ENCODE measurements at regions not wholly inside any gene's neighbourhood (a gene's known extent, or its start where the extent isn't known, plus 50 kb on each side); places are given as distances from the start of the nearest gene placed in this dataset.

- Histone ChIP-seq H4K20me1 (ENCODE audit: insufficient read depth, low read length) (no peaks in the 10 kb centered on the region), H2AK9ac (replicated peaks; ENCODE audit: low read depth, low read length, poor library complexity) (no peak overlapping the region), H2BK15ac (ENCODE audit: low read depth, low read length) (no peak overlapping the region), H3K9me1 (ENCODE audit: insufficient read depth, low read length) (no peaks in the 10 kb centered on the region), H3K4me2 (ENCODE audit: low read depth, low read length) (no peak overlapping the region), H3K4me1 (ENCODE audit: control insufficient read depth, insufficient read depth, low read length) (peaks cover 4% of the 10 kb centered on the region), H2AFZ (replicated peaks; ENCODE audit: low read length, poor library complexity) (no peak overlapping the region), H3K14ac (replicated peaks; ENCODE audit: low read depth, low read length) (no peak overlapping the region), H3K9me3 (ENCODE audit: control insufficient read depth, insufficient read depth, low read length) (peaks cover 2% of the 10 kb centered on the region), H4K91ac (ENCODE audit: insufficient read depth, low read depth, low read length) (no peak overlapping the region), H2BK20ac (ENCODE audit: low read depth, low read length) (0 out of 2 replicates have a peak overlapping the region, but pooled peaks have one; percentile 34), H2BK120ac (ENCODE audit: low read depth, low read length) (no peak overlapping the region), H3K23ac (ENCODE audit: low read depth, low read length) (no peak overlapping the region), H4K5ac (ENCODE audit: low read depth, low read length) (no peak overlapping the region), H2AK5ac (ENCODE audit: low read depth, low read length) (0 out of 2 replicates have a peak overlapping the region, but pooled peaks have one; percentile 27), H3K9ac (ENCODE audit: low read depth, low read length) (no peak overlapping the region), H3K27me3 (ENCODE audit: control insufficient read depth, insufficient read depth, low read length) (no peaks in the 10 kb centered on the region), H3K79me1 (ENCODE audit: low read depth in 1 of 2, low read length in 2 of 2) (no peaks in the 10 kb centered on the region), H3K56ac (ENCODE audit: extremely low read depth, insufficient read depth, low read length) (no peak overlapping the region), H3K18ac (ENCODE audit: low read depth, low read length) (no peak overlapping the region), H3K27ac (ENCODE audit: insufficient read depth, low read length) (no peak overlapping the region), H3K4me3 (ENCODE audit: insufficient read depth, low read depth, low read length) (no peak overlapping the region), H3K36me3 (ENCODE audit: control insufficient read depth, insufficient read depth, low read length) (no peaks in the 10 kb centered on the region), H2BK5ac (ENCODE audit: low read depth, low read length, poor library complexity, severe bottlenecking) (no peak overlapping the region), H3K4ac (ENCODE audit: low read depth, low read length) (no peak overlapping the region), H4K8ac (ENCODE audit: low read depth in 2 of 2, low read length in 2 of 2) (no peak overlapping the region)
- BruUV-seq (replicated peaks), result no TSS peak
- in situ Hi-C loops (cut with MboI; ENCODE audit: low sequenced_read_pairs) (no loop called here), intact Hi-C loops (cut with micrococcal nuclease) (no loop called here), dilution Hi-C loops (cut with HindIII; ENCODE audit: low sequenced_read_pairs, unreplicated experiment) (no loop called here)
- ATAC-seq (ENCODE audit: low read depth), result no peak
- TF ChIP-seq POLR2A (IDR thresholded peaks at IDR 0.05; ENCODE audit: low read depth, low read length), result no peak
- no peak for TF ChIP-seq NFE2L2 (IDR thresholded peaks at IDR 0.05; ENCODE audit: low read depth, low read length)
- TF ChIP-seq RCOR1 (IDR thresholded peaks at IDR 0.05; ENCODE audit: insufficient replicate concordance, low read length), result no peak
- TF ChIP-seq CHD1 (IDR thresholded peaks at IDR 0.05; ENCODE audit: low read depth, low read length), result no peak
- no peak for TF ChIP-seq RAD21 (IDR thresholded peaks at IDR 0.05; ENCODE audit: low read length)
- no peak for TF ChIP-seq SMC3 (IDR thresholded peaks at IDR 0.05; ENCODE audit: low read depth, low read length)
- TF ChIP-seq MAZ (IDR thresholded peaks at IDR 0.05; ENCODE audit: borderline replicate concordance, low read depth, low read length), result no peak
- no CpG with 5 or more reads among the region's 1 CpG for whole genome bisulfite sequencing, 2 experiments (ENCODE audit: extremely low coverage in 2 of 2, insufficient read length in 1 of 2)
- DNase-seq, result no peak
- POLR2A ChIA-PET (ENCODE audit: unreplicated experiment), result no interaction called here
- CTCF ChIA-PET, result no interaction called here
Measured at GRCh38 chrX:10926404-10926803, 184.7 kb upstream of the HCCS start.
